ENCODE measurements at regions not wholly inside any gene's neighbourhood (a gene's known extent, or its start where the extent isn't known, plus 50 kb on each side); places are given as distances from the start of the nearest gene placed in this dataset.
"Not testable (repeated sequence)": the region's sequence is repeated elsewhere in the genome, so short reads cannot be mapped to it uniquely, and the experiment has no call there.

- H3K27ac ChIP-seq, result no peak overlapping the region
- TF ChIP-seq CTCF (conservative IDR thresholded peaks at IDR 0.05), result no peak
Observed at GRCh38 chrX:1807301-1807731, 192.5 kb downstream of the ASMT start.

- no peak for TF ChIP-seq CTCF (conservative IDR thresholded peaks at IDR 0.05)
- H3K27ac ChIP-seq, result no peak overlapping the region
Observed at GRCh38 chrX:1809581-1809980, 194.7 kb downstream of the ASMT start.

- H3K27ac ChIP-seq, result no peak overlapping the region
- no peak for TF ChIP-seq CTCF (conservative IDR thresholded peaks at IDR 0.05)
Observed at GRCh38 chrX:1813809-1814208, 198.9 kb downstream of the ASMT start.

- H3K27ac ChIP-seq, result no peak overlapping the region
- TF ChIP-seq CTCF (conservative IDR thresholded peaks at IDR 0.05), result no peak
Observed at GRCh38 chrX:1815456-1816175, 200.8 kb downstream of the ASMT start.

GRCh38 chrX:1816387-1816982, 201.6 kb downstream of the ASMT start:
- not testable (repeated sequence) for H3K27ac ChIP-seq

- TF ChIP-seq CTCF (conservative IDR thresholded peaks at IDR 0.05), result no peak
- no peak overlapping the region for H3K27ac ChIP-seq
Observed at GRCh38 chrX:1821846-1822245, 207.0 kb downstream of the ASMT start.

GRCh38 chrX:1824855-1825254, 210.0 kb downstream of the ASMT start:
- no peak overlapping the region for H3K27ac ChIP-seq
- TF ChIP-seq CTCF (conservative IDR thresholded peaks at IDR 0.05), result no peak
